GM03348 (cell line): ENCODE measurements at regions not wholly inside any gene's neighbourhood (a gene's known extent, or its start where the extent isn't known, plus 50 kb on each side); places are given as distances from the start of the nearest gene placed in this dataset.

Experiments used
- DNase-seq: peaks from one replicate; pipeline ENCODE4 v3.0.0; 2012; ENCODE audit warnings: low spot score

- no peak for DNase-seq
These were observed 360.1 kb upstream of the GOLIM4 start for GRCh38 chr3:168455814-168456213.

GRCh38 chr3:168453623-168454022, 357.9 kb upstream of the GOLIM4 start:
- no peak for DNase-seq

- no peak for DNase-seq
These were observed 348.2 kb upstream of the GOLIM4 start for GRCh38 chr3:168443965-168444364.

- DNase-seq = no peak
These were observed 346.8 kb upstream of the GOLIM4 start for GRCh38 chr3:168442502-168442901.

GRCh38 chr3:168436245-168436724, 340.6 kb upstream of the GOLIM4 start:
- no peak for DNase-seq

- no peak for DNase-seq
These were observed 335.8 kb upstream of the GOLIM4 start for GRCh38 chr3:168431491-168431890.

GRCh38 chr3:168427835-168428475, 332.2 kb upstream of the GOLIM4 start:
- DNase-seq = no peak

- no peak for DNase-seq
These were observed 331.4 kb upstream of the GOLIM4 start for GRCh38 chr3:168427156-168427555.

GRCh38 chr3:168425936-168426595, 330.3 kb upstream of the GOLIM4 start:
- DNase-seq = no peak

GRCh38 chr3:168424059-168424734, 328.5 kb upstream of the GOLIM4 start:
- no peak for DNase-seq

GRCh38 chr3:168422843-168423242, 327.1 kb upstream of the GOLIM4 start:
- no peak for DNase-seq

GRCh38 chr3:168419091-168419490, 323.4 kb upstream of the GOLIM4 start:
- no peak for DNase-seq

- DNase-seq = no peak
These were observed 321.3 kb upstream of the GOLIM4 start for GRCh38 chr3:168417016-168417415.

- DNase-seq = no peak
These were observed 320.7 kb upstream of the GOLIM4 start for GRCh38 chr3:168416446-168416845.

GRCh38 chr3:168414149-168414548, 318.4 kb upstream of the GOLIM4 start:
- no peak for DNase-seq

- no peak for DNase-seq
These were observed 311.7 kb upstream of the GOLIM4 start for GRCh38 chr3:168407381-168407780.

GRCh38 chr3:168405288-168405687, 309.6 kb upstream of the GOLIM4 start:
- no peak for DNase-seq

GRCh38 chr3:168398371-168399025, 302.8 kb upstream of the GOLIM4 start:
- no peak for DNase-seq

GRCh38 chr3:168396861-168397260, 301.1 kb upstream of the GOLIM4 start:
- no peak for DNase-seq

GRCh38 chr3:168395551-168395950, 299.8 kb upstream of the GOLIM4 start:
- no peak for DNase-seq

GRCh38 chr3:168394439-168394838, 298.7 kb upstream of the GOLIM4 start:
- no peak for DNase-seq

GRCh38 chr3:168386301-168386700, 290.6 kb upstream of the GOLIM4 start:
- no peak for DNase-seq

GRCh38 chr3:168384990-168385389, 289.3 kb upstream of the GOLIM4 start:
- no peak for DNase-seq
